GM21529 (cell line): ENCODE measurements at regions not wholly inside any gene's neighbourhood (a gene's known extent, or its start where the extent isn't known, plus 50 kb on each side); places are given as distances from the start of the nearest gene placed in this dataset.
"Not testable (repeated sequence)": the region's sequence is repeated elsewhere in the genome, so short reads cannot be mapped to it uniquely, and the experiment has no call there.

Experiments
- ATAC-seq: cut with Tn5 transposase; IDR thresholded peaks from one replicate; pipeline ENCODE4 v1.9.1; 2021; ENCODE audit not compliant: unreplicated experiment

- ATAC-seq: no peak
These were observed 796.6 kb downstream of the DSC3 start for GRCh38 chr18:30245766-30246455.

DNA sequence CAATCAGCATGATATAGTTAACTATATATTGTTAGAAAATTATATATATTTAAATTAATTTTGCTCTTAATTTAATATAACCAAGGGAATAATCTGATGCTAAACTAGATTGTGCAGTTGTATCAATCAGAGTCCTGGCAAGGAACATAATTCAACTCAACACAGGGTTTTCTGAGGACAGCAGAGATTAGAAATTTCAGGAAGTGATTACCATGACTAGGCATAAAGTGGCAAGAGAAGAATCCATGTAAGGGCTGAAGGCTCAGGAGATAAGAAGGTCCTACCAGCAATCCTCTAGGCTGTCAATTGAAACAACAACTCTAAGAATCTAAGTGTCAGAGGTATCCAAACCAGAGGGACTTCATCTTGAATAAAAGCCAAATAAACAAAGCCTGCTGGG is 807.8 kb downstream of the DSC3 start:
- no peak for ATAC-seq

DNA sequence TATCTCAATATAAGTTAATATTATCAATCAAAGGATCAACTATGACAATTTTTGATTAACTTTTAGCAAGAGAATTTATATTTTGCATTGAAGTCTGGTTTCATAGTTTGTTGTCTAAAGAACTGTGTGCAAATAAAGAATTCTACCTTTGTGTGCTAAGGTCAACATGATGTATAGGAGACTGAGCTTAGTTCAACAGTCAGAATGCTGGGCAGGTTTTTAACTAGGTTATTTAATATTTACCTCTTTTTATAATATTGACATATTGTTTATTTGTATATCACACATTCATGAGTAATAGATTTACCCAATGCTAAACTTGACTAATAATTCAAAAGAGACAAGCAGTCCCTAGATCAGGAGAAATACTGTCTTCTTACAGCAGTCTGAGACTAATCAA is 831.4 kb downstream of the DSC3 start:
- no peak for ATAC-seq

DNA sequence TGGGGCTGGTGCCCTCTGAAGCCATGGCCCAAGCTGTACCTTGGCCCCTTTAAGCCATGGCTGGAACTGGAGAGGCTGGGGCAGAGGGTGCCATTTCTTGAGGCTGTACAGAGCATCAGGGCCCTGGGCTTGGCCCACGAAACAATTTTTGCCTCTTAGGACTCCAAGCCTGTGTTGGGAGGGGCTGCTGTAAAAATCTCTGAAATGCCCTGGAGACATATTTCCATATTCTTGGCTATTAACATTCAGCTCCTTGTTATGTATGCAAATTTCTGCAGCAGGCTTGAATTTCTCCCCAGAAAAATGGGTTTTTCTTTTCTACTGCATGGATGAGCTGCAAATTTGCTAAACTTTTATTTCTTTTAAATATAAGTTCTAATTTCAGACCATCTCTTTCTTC is 834.0 kb downstream of the DSC3 start:
- ATAC-seq: no peak

- no peak for ATAC-seq
These were observed 850.3 kb downstream of the DSC3 start for GRCh38 chr18:30192216-30192615.

DNA sequence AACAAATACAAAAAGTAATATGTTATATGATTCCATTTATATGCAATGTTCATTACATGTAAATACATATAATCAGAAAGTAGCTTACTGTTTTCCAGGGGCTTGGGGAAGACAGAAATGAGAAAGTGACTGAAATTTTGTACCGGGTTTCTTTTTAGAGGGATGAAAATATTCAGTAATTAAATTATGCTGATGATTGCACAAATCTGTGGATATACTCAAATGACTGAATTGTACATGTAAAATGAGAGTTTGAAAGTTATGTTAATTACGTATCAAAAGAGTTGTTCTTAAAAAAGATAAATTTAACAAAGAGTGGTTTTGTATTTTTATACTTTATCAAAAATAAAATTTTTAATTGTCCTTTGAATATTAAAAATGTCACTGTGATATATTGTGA is 856.3 kb downstream of the DSC3 start:
- ATAC-seq: no peak

GRCh38 chr18:30177056-30177455 is 865.5 kb downstream of the DSC3 start:
- no peak for ATAC-seq

DNA sequence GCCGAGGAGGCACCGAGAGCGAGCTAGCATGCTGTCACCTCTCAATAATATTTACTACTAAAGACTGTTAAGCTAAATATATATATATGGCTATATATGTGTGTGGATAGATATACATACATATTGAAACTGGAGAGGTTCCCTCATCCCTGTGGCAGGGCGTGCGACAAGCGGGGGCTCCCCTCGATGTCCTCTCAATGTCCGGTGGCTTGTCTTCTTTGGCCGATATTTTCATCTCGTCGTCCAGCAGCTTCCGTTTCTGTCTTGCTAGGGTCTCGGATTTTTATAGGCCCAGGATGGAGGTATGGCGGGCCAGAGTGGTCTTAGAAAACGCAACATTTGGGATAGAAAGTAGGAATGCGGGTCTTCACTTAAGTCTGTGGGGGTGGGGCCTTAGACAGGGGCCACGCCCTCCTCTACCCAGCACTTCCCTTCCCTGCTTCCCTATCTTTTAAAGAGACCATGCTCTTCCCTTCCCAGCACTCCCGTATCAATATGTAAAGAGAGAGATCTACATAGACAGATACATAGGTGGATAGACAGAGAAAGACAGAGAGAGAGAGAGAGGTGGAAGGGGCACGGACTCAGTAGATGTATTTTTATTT is 866.8 kb downstream of the DSC3 start:
- no peak for ATAC-seq

- no peak for ATAC-seq
These were observed 867.4 kb downstream of the DSC3 start for GRCh38 chr18:30175061-30175574.

GRCh38 chr18:30163573-30163972 is 879.0 kb downstream of the DSC3 start:
- no peak for ATAC-seq

DNA sequence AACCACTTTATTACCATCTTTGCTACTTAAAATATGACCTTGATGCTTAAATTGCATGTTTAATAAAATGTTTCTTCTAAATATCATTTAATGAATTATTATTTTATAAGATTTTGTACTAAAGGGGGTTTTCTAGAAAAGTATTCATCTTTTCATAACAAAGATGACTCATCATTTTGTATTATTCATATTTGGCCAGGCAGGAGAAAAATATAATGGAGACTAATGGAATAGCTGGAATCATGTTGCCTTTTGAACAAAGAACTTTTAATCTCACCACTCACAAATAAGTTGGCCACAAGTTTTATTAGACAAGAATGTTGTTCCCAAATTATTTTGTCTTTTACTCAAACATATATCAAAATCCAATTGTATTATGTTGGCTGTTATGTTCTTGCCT is 882.4 kb downstream of the DSC3 start:
- no peak for ATAC-seq

DNA sequence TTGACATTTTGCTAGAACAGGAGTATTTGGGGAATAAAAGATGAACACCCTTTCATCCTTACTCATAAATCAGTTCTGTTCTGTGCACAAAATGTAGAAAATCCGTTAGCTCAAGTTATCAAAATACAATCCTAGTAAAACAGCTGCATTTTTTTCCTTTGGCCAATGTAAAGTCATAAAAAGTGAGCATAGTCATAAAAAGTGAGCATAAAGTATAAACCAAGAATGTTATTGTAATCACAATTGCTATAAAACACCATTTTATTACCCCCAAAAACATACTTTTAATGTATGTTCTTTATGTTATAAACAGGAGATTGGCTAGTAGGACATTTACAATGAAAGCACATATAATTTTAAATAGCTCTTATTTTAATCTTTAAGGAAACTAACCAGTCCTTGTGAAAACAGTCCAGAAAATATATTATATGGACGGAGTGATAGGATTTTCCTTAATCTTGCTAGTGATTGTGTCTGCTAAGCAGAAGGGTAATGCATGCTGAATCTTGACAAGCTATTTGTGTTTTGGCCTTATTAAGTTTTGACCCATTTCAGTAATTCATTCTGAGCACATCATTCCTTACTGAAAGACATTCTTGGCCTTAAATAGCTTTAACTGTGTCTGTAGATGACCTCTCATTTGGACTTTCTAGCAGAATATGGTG is 891.8 kb downstream of the DSC3 start:
- no peak for ATAC-seq

DNA sequence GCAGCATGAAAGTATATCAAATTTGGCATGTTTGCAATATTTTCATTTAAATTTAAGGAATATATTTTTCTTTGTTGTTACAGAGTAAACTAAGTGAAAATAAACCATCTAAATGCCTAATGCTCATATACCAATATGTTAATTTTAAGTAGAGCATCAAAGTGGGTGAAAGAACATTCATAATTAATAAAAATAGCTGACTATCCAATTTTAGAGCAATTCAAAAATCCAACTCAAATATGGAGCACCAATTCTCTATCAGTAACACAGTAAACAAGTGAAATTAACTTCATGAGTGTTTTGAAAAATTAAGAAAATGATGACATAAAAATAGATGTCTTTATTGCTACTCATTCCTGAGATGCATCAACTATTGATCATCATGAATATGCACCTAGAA is 893.0 kb downstream of the DSC3 start:
- no peak for ATAC-seq

- no peak for ATAC-seq
These were observed 899.7 kb downstream of the DSC3 start for GRCh38 chr18:30142870-30143269.

DNA sequence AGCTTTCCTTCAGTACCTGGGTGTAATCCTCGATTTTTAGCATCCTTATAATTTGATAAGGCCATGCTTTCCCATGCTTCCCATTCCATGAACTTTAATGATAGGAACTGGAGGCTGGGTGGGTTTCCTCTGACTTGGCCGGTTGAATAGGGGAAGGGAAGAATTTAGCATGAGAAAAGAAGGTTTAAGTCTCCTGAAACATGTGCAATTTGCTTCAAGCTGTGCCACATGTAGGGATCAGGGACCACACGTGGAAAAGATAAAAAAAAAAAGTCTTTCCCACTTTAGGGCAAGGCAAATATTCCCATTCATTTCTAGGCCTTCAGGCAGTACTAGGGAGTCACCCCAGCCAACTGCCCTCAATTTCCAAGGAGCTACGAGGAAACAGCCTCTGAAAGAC is 900.3 kb downstream of the DSC3 start:
- no peak for ATAC-seq

- ATAC-seq: not testable (repeated sequence)
These were observed 901.0 kb downstream of the DSC3 start for GRCh38 chr18:30141506-30141905.

GRCh38 chr18:30139631-30140287 is 902.8 kb downstream of the DSC3 start:
- no peak for ATAC-seq

- ATAC-seq: no peak
These were observed 906.6 kb downstream of the DSC3 start for GRCh38 chr18:30135938-30136337.

DNA sequence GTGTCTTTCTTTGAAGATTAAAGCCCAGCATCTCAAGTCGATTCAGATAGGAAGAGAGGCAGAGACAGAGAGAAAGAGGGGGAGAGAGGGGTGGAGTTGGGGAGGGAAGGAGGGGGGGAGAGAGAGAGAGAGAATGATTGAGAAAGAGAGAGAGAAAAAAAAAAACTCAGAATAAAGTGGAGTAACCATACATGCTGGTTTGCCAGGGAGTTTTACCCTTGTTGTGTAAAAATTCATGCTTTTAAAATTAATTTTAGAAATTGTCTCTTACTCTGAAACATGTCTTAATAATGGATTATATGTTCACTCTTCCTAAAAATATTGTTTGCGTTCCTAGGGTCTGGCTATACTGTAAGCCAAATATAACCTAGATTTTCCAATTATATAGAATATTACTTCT is 908.5 kb downstream of the DSC3 start:
- no peak for ATAC-seq

DNA sequence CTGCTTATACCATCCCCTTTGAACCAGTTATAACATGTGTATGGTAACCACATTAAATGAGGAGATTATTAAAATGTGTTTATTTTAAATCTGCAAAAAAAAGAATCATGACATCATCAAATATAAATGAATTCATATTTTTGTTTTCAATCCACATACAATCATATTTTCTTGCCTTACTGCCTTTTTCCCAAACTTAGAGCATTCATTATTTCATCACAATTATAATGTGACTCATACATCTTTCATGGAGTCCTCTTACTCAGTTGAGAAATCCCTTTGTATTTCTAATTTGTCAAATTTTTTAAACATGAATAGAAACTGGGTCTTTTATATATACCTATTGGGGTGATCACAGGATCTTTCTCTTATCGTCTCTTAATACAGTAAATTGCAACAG is 909.6 kb downstream of the DSC3 start:
- no peak for ATAC-seq

DNA sequence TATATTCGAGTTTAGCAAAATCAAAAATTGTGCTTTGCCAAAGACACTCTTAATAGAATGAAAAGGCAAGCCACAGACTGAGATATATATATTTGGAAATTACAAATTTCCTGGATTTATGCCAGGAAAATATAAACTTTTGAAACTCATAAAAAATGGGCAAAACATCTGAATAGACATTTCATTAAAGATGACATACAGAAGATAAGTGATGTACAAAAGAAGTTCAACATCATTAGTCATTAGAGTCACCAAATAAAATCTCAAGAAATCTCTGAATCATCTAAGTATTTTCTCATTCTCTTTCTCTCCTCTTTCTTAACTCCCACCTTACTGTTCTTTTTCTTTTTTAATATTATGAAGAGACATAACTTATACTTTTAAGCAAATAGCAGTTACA is 921.1 kb downstream of the DSC3 start:
- ATAC-seq: no peak

DNA sequence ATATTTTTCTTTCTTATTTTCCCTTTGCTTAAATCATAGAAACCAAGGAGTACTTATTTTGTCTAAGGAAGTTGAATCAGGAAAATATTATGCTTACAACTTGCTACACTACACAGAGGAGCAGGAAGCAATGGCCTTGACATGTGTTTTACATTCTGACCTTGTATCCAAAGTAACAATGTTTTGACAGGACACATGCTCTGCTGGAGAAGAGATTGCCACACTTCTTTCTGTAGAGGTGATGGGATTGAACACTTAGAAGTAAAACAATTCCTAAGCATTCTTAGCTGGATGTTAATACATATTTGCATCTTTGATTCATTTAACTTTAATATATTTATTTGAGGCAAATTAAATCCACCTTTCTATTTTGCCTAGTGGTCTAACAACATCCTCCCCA is 929.1 kb downstream of the DSC3 start:
- no peak for ATAC-seq
